H9 (cell line): ENCODE measurements at regions not wholly inside any gene's neighbourhood (a gene's known extent, or its start where the extent isn't known, plus 50 kb on each side); places are given as distances from the start of the nearest gene placed in this dataset.

Source experiments
- DNase-seq: peaks from one replicate; pipeline ENCODE4 v3.0.0-alpha.2; 2017
- H2AFZ ChIP-seq: one replicate; pipeline ENCODE4 v1.6.1; 2013; ENCODE audit warnings: mild to moderate bottlenecking, low read length, control low read depth, moderate library complexity
- H2AK5ac ChIP-seq: 2 replicates; pipeline ENCODE4 v1.6.1; 2013; ENCODE audit warnings: low read length, control low read depth, mixed read lengths; ENCODE audit not compliant: insufficient read length
- H2BK120ac ChIP-seq: one replicate; pipeline ENCODE4 v1.6.1; 2013; ENCODE audit warnings: low read depth, mild to moderate bottlenecking, low read length, control low read depth, inconsistent platforms; ENCODE audit not compliant: poor library complexity, severe bottlenecking
- H2BK12ac ChIP-seq: 2 replicates; pipeline ENCODE4 v1.6.1; 2013; ENCODE audit warnings: low read length, control low read depth, mixed read lengths, low read depth; ENCODE audit not compliant: insufficient read length
- H2BK15ac ChIP-seq: 2 replicates; pipeline ENCODE4 v1.6.1; 2013; ENCODE audit warnings: low read depth, low read length, control low read depth
- H2BK20ac ChIP-seq: one replicate; pipeline ENCODE4 v1.6.1; 2013; ENCODE audit warnings: low read depth, mild to moderate bottlenecking, low read length, control low read depth, inconsistent platforms; ENCODE audit not compliant: poor library complexity, severe bottlenecking
- H2BK5ac ChIP-seq: 2 replicates; pipeline ENCODE4 v1.6.1; 2013; ENCODE audit warnings: low read length, control low read depth, mixed read lengths; ENCODE audit not compliant: insufficient read length
- H3K14ac ChIP-seq: 2 replicates; pipeline ENCODE4 v1.6.1; 2013; ENCODE audit warnings: low read length, control low read depth; ENCODE audit not compliant: insufficient read depth
- H3K18ac ChIP-seq: 2 replicates; pipeline ENCODE4 v1.6.1; 2013; ENCODE audit warnings: low read depth, mild to moderate bottlenecking, mixed read lengths, low read length, control low read depth; ENCODE audit not compliant: insufficient read length
- H3K23ac ChIP-seq: 2 replicates; pipeline ENCODE4 v1.6.1; 2013; ENCODE audit warnings: low read length, control low read depth, mixed read lengths, low read depth; ENCODE audit not compliant: insufficient read length
- H3K23me2 ChIP-seq: 2 replicates; pipeline ENCODE4 v1.6.1; 2013; ENCODE audit warnings: low read depth, mild to moderate bottlenecking, mixed read lengths, low read length, control low read depth; ENCODE audit not compliant: insufficient read length, poor library complexity, severe bottlenecking
- H3K27ac ChIP-seq: 2 replicates; pipeline ENCODE4 v1.5.1; 2013; ENCODE audit warnings: low read length, control low read depth, mixed read lengths, low read depth; ENCODE audit not compliant: insufficient read length
- H3K27me3 ChIP-seq: 2 replicates; pipeline ENCODE4 v1.6.1; 2013; ENCODE audit warnings: low read length, control low read depth, inconsistent platforms; ENCODE audit not compliant: insufficient read depth
- H3K4ac ChIP-seq: 2 replicates; pipeline ENCODE4 v1.6.1; 2013; ENCODE audit warnings: low read depth, mild to moderate bottlenecking, control low read depth, inconsistent platforms, low read length, moderate library complexity
- H3K4me1 ChIP-seq: 2 replicates; pipeline ENCODE4 v1.6.1; 2013; ENCODE audit warnings: low read length, control low read depth, inconsistent platforms; ENCODE audit not compliant: insufficient read depth
- H3K4me2 ChIP-seq: 2 replicates; pipeline ENCODE4 v1.6.1; 2013; ENCODE audit warnings: low read length, control low read depth, mixed read lengths; ENCODE audit not compliant: insufficient read length, insufficient read depth
- H3K56ac ChIP-seq: 2 replicates; pipeline ENCODE4 v1.6.1; 2013; ENCODE audit warnings: low read depth, mild to moderate bottlenecking, mixed read lengths, low read length, control low read depth; ENCODE audit not compliant: insufficient read length
- H3K79me1 ChIP-seq: 2 replicates; pipeline ENCODE4 v1.6.1; 2013; ENCODE audit warnings: low read depth, mild to moderate bottlenecking, moderate library complexity, low read length, control low read depth, inconsistent platforms; ENCODE audit not compliant: insufficient read depth, poor library complexity, severe bottlenecking
- H3K79me2 ChIP-seq: 2 replicates; pipeline ENCODE4 v1.6.1; 2013; ENCODE audit warnings: low read length, control low read depth, inconsistent platforms; ENCODE audit not compliant: insufficient read depth
- H3K9ac ChIP-seq: 2 replicates; pipeline ENCODE4 v1.6.1; 2013; ENCODE audit warnings: low read length, control low read depth, mixed read lengths; ENCODE audit not compliant: insufficient read length; ENCODE audit errors: extremely low read depth
- H3K9me3 ChIP-seq: one replicate; pipeline ENCODE4 v1.6.1; 2013; ENCODE audit warnings: low read depth, low read length, inconsistent platforms; ENCODE audit not compliant: control insufficient read depth
- H3T11ph ChIP-seq: one replicate; pipeline ENCODE4 v1.6.1; 2013; ENCODE audit warnings: mild to moderate bottlenecking, low read length, control low read depth, inconsistent platforms
- H4K20me1 ChIP-seq: one replicate; pipeline ENCODE4 v1.6.1; 2013; ENCODE audit not compliant: control insufficient read depth, insufficient read length, insufficient read depth
- H4K5ac ChIP-seq: 2 replicates; pipeline ENCODE4 v1.6.1; 2013; ENCODE audit warnings: low read depth, mild to moderate bottlenecking, mixed read lengths, low read length, control low read depth; ENCODE audit not compliant: insufficient read length
- H4K8ac ChIP-seq: replicated peaks from 2 replicates; pipeline ENCODE4 v1.6.1; 2013; ENCODE audit warnings: low read length, control low read depth, mixed read lengths, low read depth; ENCODE audit not compliant: insufficient read length
- H4K91ac ChIP-seq: 2 replicates; pipeline ENCODE4 v1.6.1; 2013; ENCODE audit warnings: low read depth, mild to moderate bottlenecking, moderate library complexity, mixed read lengths, low read length, control low read depth; ENCODE audit not compliant: insufficient read length
- H3K27ac Mint-ChIP-seq, 3 experiments: 2 replicates in 2 of 3; 3 replicates in 1 of 3; pipeline ENCODE4 v1.8.0; 2020 to 2021; ENCODE audit warnings: mixed read lengths in 3 of 3, mild to moderate bottlenecking in 1 of 3, moderate library complexity in 1 of 3
- H3K27me3 Mint-ChIP-seq: 2 replicates; pipeline ENCODE4 v1.8.0; 2021; ENCODE audit warnings: low read depth, mild to moderate bottlenecking, moderate library complexity, mixed read lengths
- H3K36me3 Mint-ChIP-seq, 3 experiments: 2 replicates in 2 of 3; 3 replicates in 1 of 3; pipeline ENCODE4 v1.8.0; 2020 to 2021; ENCODE audit warnings: low read depth in 3 of 3, mixed read lengths in 3 of 3; ENCODE audit not compliant: insufficient read depth in 1 of 3
- H3K4me1 Mint-ChIP-seq, 2 experiments: 2 replicates each; pipeline ENCODE4 v1.8.0; 2020; ENCODE audit warnings: mixed read lengths in 2 of 2
- H3K4me3 Mint-ChIP-seq, 2 experiments: 2 replicates in 1 of 2; 3 replicates in 1 of 2; pipeline ENCODE4 v1.8.0; 2020 to 2021; ENCODE audit warnings: mild to moderate bottlenecking in 2 of 2, mixed read lengths in 2 of 2, moderate library complexity in 1 of 2
- H3K9me3 Mint-ChIP-seq, 2 experiments: 2 replicates in 1 of 2; 3 replicates in 1 of 2; pipeline ENCODE4 v1.8.0; 2020; ENCODE audit warnings: mild to moderate bottlenecking in 2 of 2, mixed read lengths in 2 of 2, moderate library complexity in 1 of 2
- CTCF ChIP-seq: fragments of 200-600 bp; sonication (generic); conservative IDR thresholded peaks from 3 replicates; pipeline ENCODE4 v1.8.0; 2021; ENCODE audit warnings: antibody characterized with exemption, mild to moderate bottlenecking
- WGBS: extraction: QIAGEN DNeasy Blood & Tissue Kit; methylation state at CpG from one replicate; pipeline ENCODE4 v1.1.7; 2013; ENCODE audit warnings: missing lambda C conversion rate, low lambda C conversion rate, mixed read lengths; ENCODE audit not compliant: insufficient read length; ENCODE audit errors: extremely low coverage; 5-methylcytosine and 5-hydroxymethylcytosine counted together

DNA sequence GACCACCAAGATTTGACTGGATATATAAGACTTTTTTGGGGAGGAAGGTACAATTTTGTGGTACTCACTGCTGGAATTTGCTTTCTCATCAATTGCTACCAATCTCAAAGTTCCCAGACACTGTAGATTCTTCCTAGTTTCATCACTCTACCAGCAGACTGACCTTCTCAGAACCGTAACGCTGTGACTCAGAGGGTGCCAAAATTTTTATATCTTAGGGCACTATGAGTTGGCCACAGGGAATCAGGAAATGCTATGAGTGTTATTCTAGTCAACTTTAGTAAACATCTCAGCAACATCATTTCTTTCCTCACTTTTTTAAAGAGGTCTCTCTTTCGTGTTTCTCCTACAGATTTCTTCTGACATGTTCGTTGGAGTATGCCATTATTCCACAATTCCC, 499.0 kb downstream of the TMX3 start:
- H3K4me3 Mint-ChIP-seq = no peak overlapping the region
- H3K4me1 ChIP-seq = no peaks in the 10 kb centered on the region; the same call in 1 of the 2 replicates
- no CpG with 5 or more reads among the region's 4 CpGs for WGBS
- H3K9ac ChIP-seq = no peak overlapping the region
- no peak overlapping the region for H4K91ac ChIP-seq
- DNase-seq = no peak
- no peaks in the 10 kb centered on the region for H3K36me3 Mint-ChIP-seq
- H2AK5ac ChIP-seq = no peak overlapping the region
- no peak overlapping the region for H3K18ac ChIP-seq
- peak overlapping the region in 1 of 3 experiments; percentile 62; a peak in 2 of 7 replicates for H3K27ac Mint-ChIP-seq
- no peak overlapping the region for H3K27ac ChIP-seq
- H4K20me1 ChIP-seq = no peaks in the 10 kb centered on the region
- no peaks in the 10 kb centered on the region for H3K79me1 ChIP-seq
- no peak overlapping the region for H3K4ac ChIP-seq
- H3K27me3 Mint-ChIP-seq = no peaks in the 10 kb centered on the region
- H3K79me2 ChIP-seq = no peaks in the 10 kb centered on the region
- no peak overlapping the region for H2BK5ac ChIP-seq
- H3K9me3 ChIP-seq = no peaks in the 10 kb centered on the region
- H3T11ph ChIP-seq = no peak overlapping the region
- H3K23ac ChIP-seq = no peak overlapping the region
- no peak overlapping the region for H3K4me2 ChIP-seq
- H2BK12ac ChIP-seq = no peak overlapping the region
- H2BK120ac ChIP-seq = no peak overlapping the region
- no peak overlapping the region for H4K5ac ChIP-seq
- peaks cover under 1 to 1% of the 10 kb centered on the region in 2 experiments for H3K4me1 Mint-ChIP-seq
- H2BK15ac ChIP-seq = no peak overlapping the region
- no peak overlapping the region for H3K56ac ChIP-seq
- H4K8ac ChIP-seq = no peak overlapping the region
- no peaks in the 10 kb centered on the region for H3K23me2 ChIP-seq
- no peak overlapping the region for H2BK20ac ChIP-seq
- H3K9me3 Mint-ChIP-seq = no peaks in the 10 kb centered on the region
- TF ChIP-seq CTCF = no peak
- H3K27me3 ChIP-seq = no peaks in the 10 kb centered on the region
- H2AFZ ChIP-seq = no peak overlapping the region
- no peak overlapping the region for H3K14ac ChIP-seq
